ENCODE measurements at regions not wholly inside any gene's neighbourhood (a gene's known extent, or its start where the extent isn't known, plus 50 kb on each side); places are given as distances from the start of the nearest gene placed in this dataset.

- no peak for DNase-seq (ENCODE audit: low read depth, low spot score)
Measured at GRCh38 chr2:138439733-138440132, 61.8 kb upstream of the SPOPL start.

GRCh38 chr2:138440759-138441158 lies 60.8 kb upstream of the SPOPL start:
- DNase-seq (ENCODE audit: low read depth, low spot score), result no peak

GRCh38 chr2:138441916-138442315 lies 59.7 kb upstream of the SPOPL start:
- DNase-seq (ENCODE audit: low read depth, low spot score), result no peak

GRCh38 chr2:138444411-138444810 lies 57.2 kb upstream of the SPOPL start:
- no peak for DNase-seq (ENCODE audit: low read depth, low spot score)

DNA sequence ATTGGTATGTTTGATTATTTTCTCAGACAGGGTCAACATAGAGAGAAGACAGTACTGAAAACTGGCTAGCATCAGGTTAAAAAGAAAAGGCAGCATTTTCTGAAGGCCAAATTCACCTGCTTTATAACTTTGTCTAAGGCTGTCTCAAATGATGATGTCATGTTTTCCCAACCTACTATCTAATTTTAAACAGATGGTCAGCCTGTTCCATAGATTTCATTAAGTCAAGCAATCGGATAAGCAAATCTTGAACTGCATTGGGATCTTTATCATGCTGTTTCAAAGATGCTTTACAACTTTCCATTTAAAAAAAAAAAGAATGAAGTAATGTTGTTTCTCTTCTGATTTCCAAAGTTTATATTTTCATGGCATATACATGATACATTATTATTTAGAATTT lies 56.3 kb upstream of the SPOPL start:
- DNase-seq (ENCODE audit: low read depth, low spot score), result no peak

- no peak for DNase-seq (ENCODE audit: low read depth, low spot score)
Measured at GRCh38 chr2:138446043-138446442, 55.5 kb upstream of the SPOPL start.

DNA sequence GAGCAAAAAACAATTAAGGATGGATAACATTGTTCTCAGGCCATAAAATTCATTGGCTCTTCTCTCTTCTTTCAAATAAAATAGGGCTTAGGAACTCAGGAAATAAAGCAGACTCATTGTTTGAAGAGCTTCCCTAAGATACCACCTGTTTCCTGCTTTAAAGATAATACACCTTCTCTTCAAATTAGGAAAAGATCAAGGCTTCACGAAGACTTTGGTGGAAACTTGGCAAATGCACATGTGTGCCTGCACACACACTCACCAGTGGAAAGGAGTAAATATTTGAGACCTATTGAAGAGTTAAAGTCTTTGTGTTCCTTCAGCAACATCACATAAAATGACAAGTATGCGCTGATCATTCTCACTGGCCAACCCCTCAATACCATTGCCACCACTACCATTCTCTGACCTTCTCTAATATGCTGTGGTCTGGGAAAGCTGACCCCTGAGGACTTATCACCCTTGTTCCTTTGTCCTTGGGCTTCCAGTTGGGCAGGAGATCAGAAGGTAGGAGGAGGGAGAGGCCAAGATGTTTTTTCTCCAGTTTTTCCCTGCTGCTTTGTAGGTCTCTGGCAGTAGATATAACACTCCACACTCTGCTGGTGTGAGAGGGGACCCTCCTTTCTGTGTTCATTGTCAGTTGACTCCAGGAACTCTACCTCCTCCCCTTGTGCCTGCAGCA lies 53.5 kb upstream of the SPOPL start:
- DNase-seq (ENCODE audit: low read depth, low spot score), result no peak
